ENCODE measurements at regions not wholly inside any gene's neighbourhood (a gene's known extent, or its start where the extent isn't known, plus 50 kb on each side); places are given as distances from the start of the nearest gene placed in this dataset.
"Not testable (repeated sequence)": the region's sequence is repeated elsewhere in the genome, so short reads cannot be mapped to it uniquely, and the experiment has no call there.

- in situ Hi-C loops (cut with MboI; ENCODE audit: low sequenced_read_pairs, unreplicated experiment) = loop anchor here (25.0 kb wide), 1 partner anchor 374 kb away; no protein-coding TSS in a partner anchor
- DNase-seq (ENCODE audit: low spot score) = no peak
- no peak for TF ChIP-seq CTCF (IDR thresholded peaks at IDR 0.05; ENCODE audit: borderline replicate concordance, control extremely low read depth, extremely low read depth, insufficient read depth, missing control alignments)
Observed at GRCh38 chr5:42061121-42061520, 136.0 kb downstream of the FBXO4 start.

GRCh38 chr5:42064821-42065220 is 139.7 kb downstream of the FBXO4 start:
- TF ChIP-seq CTCF (IDR thresholded peaks at IDR 0.05; ENCODE audit: borderline replicate concordance, control extremely low read depth, extremely low read depth, insufficient read depth, missing control alignments) = no peak
- no peak for DNase-seq (ENCODE audit: low spot score)
- in situ Hi-C loops (cut with MboI; ENCODE audit: low sequenced_read_pairs, unreplicated experiment) = loop anchor here (25.0 kb wide), 1 partner anchor 378 kb away; no protein-coding TSS in a partner anchor

GRCh38 chr5:42066131-42066530 is 141.1 kb downstream of the FBXO4 start:
- DNase-seq (ENCODE audit: low spot score) = no peak
- no peak for TF ChIP-seq CTCF (IDR thresholded peaks at IDR 0.05; ENCODE audit: borderline replicate concordance, control extremely low read depth, extremely low read depth, insufficient read depth, missing control alignments)
- in situ Hi-C loops (cut with MboI; ENCODE audit: low sequenced_read_pairs, unreplicated experiment) = loop anchor here (25.0 kb wide), 1 partner anchor 379 kb away; no protein-coding TSS in a partner anchor

- in situ Hi-C loops (cut with MboI; ENCODE audit: low sequenced_read_pairs, unreplicated experiment) = loop anchor here (25.0 kb wide), 1 partner anchor 387 kb away; no protein-coding TSS in a partner anchor
- no peak for DNase-seq (ENCODE audit: low spot score)
- TF ChIP-seq CTCF (IDR thresholded peaks at IDR 0.05; ENCODE audit: borderline replicate concordance, control extremely low read depth, extremely low read depth, insufficient read depth, missing control alignments) = no peak
Observed at GRCh38 chr5:42074353-42074752, 149.3 kb downstream of the FBXO4 start.

GRCh38 chr5:42089705-42090104 is 164.6 kb downstream of the FBXO4 start:
- TF ChIP-seq CTCF (IDR thresholded peaks at IDR 0.05; ENCODE audit: borderline replicate concordance, control extremely low read depth, extremely low read depth, insufficient read depth, missing control alignments) = no peak
- in situ Hi-C loops (cut with MboI; ENCODE audit: low sequenced_read_pairs, unreplicated experiment) = no loop called here

GRCh38 chr5:42090162-42090561 is 165.1 kb downstream of the FBXO4 start:
- no peak for DNase-seq (ENCODE audit: low spot score)
- in situ Hi-C loops (cut with MboI; ENCODE audit: low sequenced_read_pairs, unreplicated experiment) = no loop called here
- no peak for TF ChIP-seq CTCF (IDR thresholded peaks at IDR 0.05; ENCODE audit: borderline replicate concordance, control extremely low read depth, extremely low read depth, insufficient read depth, missing control alignments)

More at GRCh38 chr5:42089705-42090104, 164.6 kb downstream of the FBXO4 start:
- DNase-seq (ENCODE audit: low spot score) = no peak

GRCh38 chr5:42099846-42100245 is 174.8 kb downstream of the FBXO4 start:
- in situ Hi-C loops (cut with MboI; ENCODE audit: low sequenced_read_pairs, unreplicated experiment); DNase-seq (ENCODE audit: low spot score): not testable (repeated sequence)

Data from GM13976 (cell line).